ENCODE measurements at regions not wholly inside any gene's neighbourhood (a gene's known extent, or its start where the extent isn't known, plus 50 kb on each side); places are given as distances from the start of the nearest gene placed in this dataset.
"Not testable (repeated sequence)": the region's sequence is repeated elsewhere in the genome, so short reads cannot be mapped to it uniquely, and the experiment has no call there.

GRCh38 chr16:33913601-33914000, 454.2 kb downstream of the TP53TG3F start:
- not testable (repeated sequence) for H3K4me2 ChIP-seq (ENCODE audit: low read depth, low read length, poor library complexity, severe bottlenecking); H2AFZ ChIP-seq (ENCODE audit: low read depth, low read length, severe bottlenecking); H4K20me1 ChIP-seq (ENCODE audit: low read depth, low read length); H3K36me3 ChIP-seq (ENCODE audit: low read length); H3K9me3 ChIP-seq (ENCODE audit: insufficient read depth, low read length); H3K27ac ChIP-seq (ENCODE audit: low read depth, low read length); H3K79me2 ChIP-seq (ENCODE audit: insufficient read depth, low read length); H3K27me3 ChIP-seq (ENCODE audit: low read length); H3F3A ChIP-seq (ENCODE audit: insufficient read depth); H3K9ac ChIP-seq (ENCODE audit: low read length); H3K9me2 ChIP-seq (replicated peaks; ENCODE audit: insufficient read depth, low read length); H3K4me3 ChIP-seq (ENCODE audit: insufficient read depth, low read length, poor library complexity, severe bottlenecking)

- H2AFZ ChIP-seq (ENCODE audit: low read depth, low read length, severe bottlenecking); H3K79me2 ChIP-seq (ENCODE audit: insufficient read depth, low read length); H3K4me2 ChIP-seq (ENCODE audit: low read depth, low read length, poor library complexity, severe bottlenecking); H3K36me3 ChIP-seq (ENCODE audit: low read length); H3K27ac ChIP-seq (ENCODE audit: low read depth, low read length); H3F3A ChIP-seq (ENCODE audit: insufficient read depth); H3K27me3 ChIP-seq (ENCODE audit: low read length); H3K9ac ChIP-seq (ENCODE audit: low read length); H3K4me3 ChIP-seq (ENCODE audit: insufficient read depth, low read length, poor library complexity, severe bottlenecking); H3K9me2 ChIP-seq (replicated peaks; ENCODE audit: insufficient read depth, low read length); H3K9me3 ChIP-seq (ENCODE audit: insufficient read depth, low read length); H4K20me1 ChIP-seq (ENCODE audit: low read depth, low read length): not testable (repeated sequence)
These were observed 461.5 kb downstream of the TP53TG3F start for GRCh38 chr16:33920761-33921545.

- H3K27ac ChIP-seq (ENCODE audit: low read depth, low read length); H3K9me3 ChIP-seq (ENCODE audit: insufficient read depth, low read length); H2AFZ ChIP-seq (ENCODE audit: low read depth, low read length, severe bottlenecking); H3K36me3 ChIP-seq (ENCODE audit: low read length); H3K9me2 ChIP-seq (replicated peaks; ENCODE audit: insufficient read depth, low read length); H3K4me2 ChIP-seq (ENCODE audit: low read depth, low read length, poor library complexity, severe bottlenecking); H3K9ac ChIP-seq (ENCODE audit: low read length); H3K79me2 ChIP-seq (ENCODE audit: insufficient read depth, low read length); H4K20me1 ChIP-seq (ENCODE audit: low read depth, low read length); H3F3A ChIP-seq (ENCODE audit: insufficient read depth); H3K4me3 ChIP-seq (ENCODE audit: insufficient read depth, low read length, poor library complexity, severe bottlenecking); H3K27me3 ChIP-seq (ENCODE audit: low read length): not testable (repeated sequence)
These were observed 463.5 kb downstream of the TP53TG3F start for GRCh38 chr16:33922914-33923313.

GRCh38 chr16:33928026-33928425, 468.6 kb downstream of the TP53TG3F start:
- not testable (repeated sequence) for H3K79me2 ChIP-seq (ENCODE audit: insufficient read depth, low read length); H3K9me3 ChIP-seq (ENCODE audit: insufficient read depth, low read length); H3K36me3 ChIP-seq (ENCODE audit: low read length); H2AFZ ChIP-seq (ENCODE audit: low read depth, low read length, severe bottlenecking); H3K9me2 ChIP-seq (replicated peaks; ENCODE audit: insufficient read depth, low read length); H4K20me1 ChIP-seq (ENCODE audit: low read depth, low read length); H3K9ac ChIP-seq (ENCODE audit: low read length); H3K4me2 ChIP-seq (ENCODE audit: low read depth, low read length, poor library complexity, severe bottlenecking); H3K4me3 ChIP-seq (ENCODE audit: insufficient read depth, low read length, poor library complexity, severe bottlenecking); H3K27me3 ChIP-seq (ENCODE audit: low read length); H3K27ac ChIP-seq (ENCODE audit: low read depth, low read length); H3F3A ChIP-seq (ENCODE audit: insufficient read depth)

- H4K20me1 ChIP-seq (ENCODE audit: low read depth, low read length); H3K9me3 ChIP-seq (ENCODE audit: insufficient read depth, low read length); H3K4me3 ChIP-seq (ENCODE audit: insufficient read depth, low read length, poor library complexity, severe bottlenecking): not testable (repeated sequence)
These were observed 472.8 kb downstream of the TP53TG3F start for GRCh38 chr16:33932191-33932590.

GRCh38 chr16:33933039-33933438, 473.6 kb downstream of the TP53TG3F start:
- H3K27ac ChIP-seq (ENCODE audit: low read depth, low read length); H3K4me2 ChIP-seq (ENCODE audit: low read depth, low read length, poor library complexity, severe bottlenecking); H3K9ac ChIP-seq (ENCODE audit: low read length); H3F3A ChIP-seq (ENCODE audit: insufficient read depth); H3K9me3 ChIP-seq (ENCODE audit: insufficient read depth, low read length); H2AFZ ChIP-seq (ENCODE audit: low read depth, low read length, severe bottlenecking); H3K36me3 ChIP-seq (ENCODE audit: low read length); H4K20me1 ChIP-seq (ENCODE audit: low read depth, low read length); H3K9me2 ChIP-seq (replicated peaks; ENCODE audit: insufficient read depth, low read length); H3K4me3 ChIP-seq (ENCODE audit: insufficient read depth, low read length, poor library complexity, severe bottlenecking); H3K27me3 ChIP-seq (ENCODE audit: low read length); H3K79me2 ChIP-seq (ENCODE audit: insufficient read depth, low read length): not testable (repeated sequence)

More at GRCh38 chr16:33932191-33932590, 472.8 kb downstream of the TP53TG3F start:
- not testable (repeated sequence) for H3K79me2 ChIP-seq (ENCODE audit: insufficient read depth, low read length); H3K9me2 ChIP-seq (replicated peaks; ENCODE audit: insufficient read depth, low read length); H3K4me2 ChIP-seq (ENCODE audit: low read depth, low read length, poor library complexity, severe bottlenecking); H2AFZ ChIP-seq (ENCODE audit: low read depth, low read length, severe bottlenecking); H3F3A ChIP-seq (ENCODE audit: insufficient read depth); H3K36me3 ChIP-seq (ENCODE audit: low read length); H3K27ac ChIP-seq (ENCODE audit: low read depth, low read length); H3K9ac ChIP-seq (ENCODE audit: low read length); H3K27me3 ChIP-seq (ENCODE audit: low read length)

GRCh38 chr16:33935766-33936165, 476.4 kb downstream of the TP53TG3F start:
- H3K4me3 ChIP-seq (ENCODE audit: insufficient read depth, low read length, poor library complexity, severe bottlenecking); H3K27ac ChIP-seq (ENCODE audit: low read depth, low read length); H3K9me3 ChIP-seq (ENCODE audit: insufficient read depth, low read length); H3K4me2 ChIP-seq (ENCODE audit: low read depth, low read length, poor library complexity, severe bottlenecking); H3K9ac ChIP-seq (ENCODE audit: low read length); H3K79me2 ChIP-seq (ENCODE audit: insufficient read depth, low read length); H3K9me2 ChIP-seq (replicated peaks; ENCODE audit: insufficient read depth, low read length); H3K27me3 ChIP-seq (ENCODE audit: low read length); H2AFZ ChIP-seq (ENCODE audit: low read depth, low read length, severe bottlenecking); H3K36me3 ChIP-seq (ENCODE audit: low read length); H3F3A ChIP-seq (ENCODE audit: insufficient read depth); H4K20me1 ChIP-seq (ENCODE audit: low read depth, low read length): not testable (repeated sequence)

GRCh38 chr16:33938097-33938496, 478.7 kb downstream of the TP53TG3F start:
- not testable (repeated sequence) for H3F3A ChIP-seq (ENCODE audit: insufficient read depth); H4K20me1 ChIP-seq (ENCODE audit: low read depth, low read length); H3K4me2 ChIP-seq (ENCODE audit: low read depth, low read length, poor library complexity, severe bottlenecking); H3K27me3 ChIP-seq (ENCODE audit: low read length); H3K9me3 ChIP-seq (ENCODE audit: insufficient read depth, low read length); H3K27ac ChIP-seq (ENCODE audit: low read depth, low read length); H3K79me2 ChIP-seq (ENCODE audit: insufficient read depth, low read length); H3K4me3 ChIP-seq (ENCODE audit: insufficient read depth, low read length, poor library complexity, severe bottlenecking); H3K36me3 ChIP-seq (ENCODE audit: low read length); H3K9me2 ChIP-seq (replicated peaks; ENCODE audit: insufficient read depth, low read length); H3K9ac ChIP-seq (ENCODE audit: low read length); H2AFZ ChIP-seq (ENCODE audit: low read depth, low read length, severe bottlenecking)
